GM12875 (cell line): ENCODE measurements at regions not wholly inside any gene's neighbourhood (a gene's known extent, or its start where the extent isn't known, plus 50 kb on each side); places are given as distances from the start of the nearest gene placed in this dataset.

ENCODE experiments used
- H3K4me3 ChIP-seq: one replicate; pipeline ENCODE4 v1.5.1; 2011; ENCODE audit warnings: low read depth, low read length, control low read depth
- TF ChIP-seq, protein P1 (sequence below): IDR thresholded peaks from 2 replicates; pipeline ENCODE4 v1.5.1; 2011; ENCODE audit warnings: low read depth, mild to moderate bottlenecking, control low read depth, inconsistent platforms, low read length, moderate library complexity, borderline replicate concordance; ENCODE audit not compliant: insufficient read depth

DNA sequence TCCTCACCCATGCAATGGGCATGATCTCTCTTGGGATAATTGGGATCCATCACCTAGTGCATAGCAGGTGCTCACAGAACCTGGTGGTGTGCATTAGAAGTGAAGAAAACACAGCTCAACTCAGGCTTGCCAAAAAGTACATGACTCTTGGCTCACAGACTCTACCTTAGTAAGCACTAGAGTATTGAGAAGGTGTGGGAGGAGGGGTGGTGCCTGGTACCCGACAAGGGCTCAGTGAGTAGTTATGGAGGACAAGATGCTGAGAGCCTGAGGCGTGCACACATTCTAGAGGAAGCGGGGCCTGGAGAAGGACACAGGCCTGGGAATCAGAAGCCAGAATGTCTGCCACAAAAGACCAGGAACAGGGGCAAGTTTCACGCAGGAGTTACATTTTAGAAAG lies 100.3 kb upstream of the GRIK3 start:
- TF ChIP-seq, protein P1, sequence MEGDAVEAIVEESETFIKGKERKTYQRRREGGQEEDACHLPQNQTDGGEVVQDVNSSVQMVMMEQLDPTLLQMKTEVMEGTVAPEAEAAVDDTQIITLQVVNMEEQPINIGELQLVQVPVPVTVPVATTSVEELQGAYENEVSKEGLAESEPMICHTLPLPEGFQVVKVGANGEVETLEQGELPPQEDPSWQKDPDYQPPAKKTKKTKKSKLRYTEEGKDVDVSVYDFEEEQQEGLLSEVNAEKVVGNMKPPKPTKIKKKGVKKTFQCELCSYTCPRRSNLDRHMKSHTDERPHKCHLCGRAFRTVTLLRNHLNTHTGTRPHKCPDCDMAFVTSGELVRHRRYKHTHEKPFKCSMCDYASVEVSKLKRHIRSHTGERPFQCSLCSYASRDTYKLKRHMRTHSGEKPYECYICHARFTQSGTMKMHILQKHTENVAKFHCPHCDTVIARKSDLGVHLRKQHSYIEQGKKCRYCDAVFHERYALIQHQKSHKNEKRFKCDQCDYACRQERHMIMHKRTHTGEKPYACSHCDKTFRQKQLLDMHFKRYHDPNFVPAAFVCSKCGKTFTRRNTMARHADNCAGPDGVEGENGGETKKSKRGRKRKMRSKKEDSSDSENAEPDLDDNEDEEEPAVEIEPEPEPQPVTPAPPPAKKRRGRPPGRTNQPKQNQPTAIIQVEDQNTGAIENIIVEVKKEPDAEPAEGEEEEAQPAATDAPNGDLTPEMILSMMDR: no peak
- no peak overlapping the region for H3K4me3 ChIP-seq

DNA sequence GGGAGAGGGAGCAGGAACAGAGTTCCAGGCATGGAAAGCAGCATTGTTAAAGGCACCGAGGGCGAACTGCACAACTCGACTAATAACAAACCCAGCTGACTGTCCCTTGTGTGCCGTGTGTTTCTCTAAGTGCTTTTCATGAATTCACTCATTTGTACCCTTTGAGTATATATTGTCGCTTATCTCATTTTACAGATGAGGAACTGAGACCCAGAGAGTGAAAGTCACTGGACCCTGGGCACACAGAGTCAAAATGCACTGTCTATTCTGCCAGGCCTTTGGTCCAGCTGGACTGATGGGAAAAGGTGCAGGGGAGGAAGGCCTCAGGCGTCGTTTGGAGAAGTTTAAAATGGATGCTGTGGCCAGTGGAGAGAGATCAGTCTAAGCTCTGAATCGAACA lies 100.7 kb upstream of the GRIK3 start:
- TF ChIP-seq, protein P1: no peak
- no peak overlapping the region for H3K4me3 ChIP-seq

DNA sequence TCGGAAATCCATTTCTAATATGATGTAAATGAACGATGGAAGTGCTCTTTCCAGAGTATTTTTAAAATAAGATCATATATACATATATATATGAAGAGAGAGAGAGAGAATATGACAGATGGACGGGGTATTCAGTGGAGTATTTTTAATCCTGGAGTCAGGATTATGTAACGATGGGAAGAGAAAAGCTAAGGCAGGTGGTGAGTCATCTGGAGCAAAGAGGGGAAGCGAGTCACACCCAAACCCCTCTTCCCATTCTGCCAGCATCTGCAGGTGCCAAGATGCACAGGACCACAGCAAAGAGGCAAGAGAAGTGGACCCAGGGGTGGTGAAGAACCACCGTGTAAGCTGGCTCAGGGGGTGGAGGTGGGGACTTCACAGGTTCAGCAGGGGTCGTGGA lies 102.7 kb upstream of the GRIK3 start:
- TF ChIP-seq, protein P1: no peak
- H3K4me3 ChIP-seq: no peak overlapping the region

- H3K4me3 ChIP-seq: no peak overlapping the region
- TF ChIP-seq, protein P1: no peak
Observed at GRCh38 chr1:37137601-37138000, 103.3 kb upstream of the GRIK3 start.

- H3K4me3 ChIP-seq: no peak overlapping the region
- TF ChIP-seq, protein P1: no peak
Observed at GRCh38 chr1:37143800-37144199, 109.5 kb upstream of the GRIK3 start.

- TF ChIP-seq, protein P1: no peak
- H3K4me3 ChIP-seq: no peak overlapping the region
Observed at GRCh38 chr1:37146071-37146470, 111.8 kb upstream of the GRIK3 start.

DNA sequence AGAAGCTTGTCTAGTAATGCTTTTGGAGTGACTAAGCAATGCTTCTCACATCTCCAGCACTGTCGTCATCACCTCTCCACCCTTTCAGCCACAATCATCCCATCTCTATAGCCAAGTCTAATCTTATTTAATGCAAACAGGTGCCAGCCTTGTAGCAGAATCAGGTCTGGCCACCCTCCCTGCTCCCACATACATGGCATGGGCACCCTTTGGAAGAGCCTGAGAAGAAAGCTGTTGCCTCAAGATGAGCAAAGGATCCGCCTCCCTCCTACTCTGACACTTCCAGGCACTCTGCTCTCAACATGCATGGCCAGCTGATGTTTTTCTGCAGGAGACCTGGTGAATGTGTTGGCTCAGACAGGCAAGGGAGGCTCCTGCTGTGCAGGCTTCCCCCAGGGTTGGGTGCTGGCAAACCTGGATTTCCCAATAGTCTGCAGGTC lies 113.1 kb upstream of the GRIK3 start:
- H3K4me3 ChIP-seq: no peak overlapping the region
- TF ChIP-seq, protein P1: no peak
